ENCODE measurements at regions not wholly inside any gene's neighbourhood (a gene's known extent, or its start where the extent isn't known, plus 50 kb on each side); places are given as distances from the start of the nearest gene placed in this dataset.
"Not testable (repeated sequence)": the region's sequence is repeated elsewhere in the genome, so short reads cannot be mapped to it uniquely, and the experiment has no call there.

DNA sequence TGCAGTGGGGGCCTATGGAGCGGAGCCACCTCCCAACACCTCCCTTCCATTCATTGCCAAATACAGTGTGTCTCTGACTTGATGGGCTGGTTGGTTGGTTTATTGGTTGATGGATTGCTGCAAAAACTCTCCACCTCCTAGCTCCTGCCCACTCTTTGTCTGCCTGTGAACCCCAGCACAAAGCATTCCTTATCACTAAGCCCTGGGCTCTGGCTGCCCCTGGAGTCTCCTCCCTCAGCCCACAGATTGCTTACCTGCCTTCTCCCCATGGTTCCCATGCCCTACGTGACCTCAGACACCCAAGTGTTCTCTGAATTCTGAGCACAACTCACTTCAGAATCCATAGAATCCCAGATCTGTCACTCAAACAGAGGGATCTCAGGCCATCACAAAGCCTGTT is 139.1 kb upstream of the TPM1 start:
- DNase-seq = no peak

GRCh38 chr15:62904041-62904910 is 138.3 kb upstream of the TPM1 start:
- no peak for DNase-seq

DNA sequence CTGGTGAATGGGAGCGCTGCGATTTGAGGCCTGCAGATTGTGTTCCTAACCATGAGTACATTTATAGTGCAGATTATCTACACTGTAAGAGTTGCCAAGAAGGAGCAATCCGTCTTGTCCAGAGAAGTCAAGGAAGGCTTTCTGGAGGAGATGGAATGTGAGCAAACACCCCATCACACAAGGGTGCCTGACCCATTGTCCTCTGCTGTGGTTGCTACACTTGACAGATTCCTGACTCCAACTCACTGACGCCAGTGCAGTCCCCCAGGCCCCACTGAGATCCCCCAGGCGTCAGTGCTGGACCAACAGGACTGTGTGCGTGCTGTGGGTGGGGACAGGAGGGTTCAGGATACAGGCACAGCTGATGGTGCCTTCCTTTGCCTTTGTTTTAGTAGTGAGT is 135.9 kb upstream of the TPM1 start:
- no peak for DNase-seq

- DNase-seq = no peak
These were observed 135.3 kb upstream of the TPM1 start for GRCh38 chr15:62907275-62907674.

DNA sequence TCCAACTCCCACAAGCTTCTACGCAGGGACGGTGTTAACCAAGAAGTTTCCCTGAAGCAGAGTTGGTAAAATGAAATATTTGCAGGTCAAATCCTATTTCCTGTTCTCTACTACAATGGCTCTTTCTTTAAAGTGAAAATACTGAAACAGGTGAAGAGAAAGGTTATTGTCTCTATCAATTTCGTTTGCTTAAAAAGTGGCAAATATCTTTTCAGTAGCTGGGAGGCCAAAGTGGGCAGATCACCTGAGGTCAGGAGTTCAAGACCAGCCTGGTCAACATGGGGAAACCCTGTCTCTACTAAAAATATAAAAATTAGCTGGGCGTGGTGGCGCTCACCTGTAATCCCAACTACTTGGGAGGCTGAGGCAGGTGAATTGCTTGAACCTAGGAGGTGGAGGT is 134.2 kb upstream of the TPM1 start:
- DNase-seq = not testable (repeated sequence)

- DNase-seq = no peak
These were observed 133.3 kb upstream of the TPM1 start for GRCh38 chr15:62909257-62909656.

GRCh38 chr15:62912282-62912681 is 130.3 kb upstream of the TPM1 start:
- DNase-seq = no peak

- no peak for DNase-seq
These were observed 129.7 kb upstream of the TPM1 start for GRCh38 chr15:62912808-62913207.

DNA sequence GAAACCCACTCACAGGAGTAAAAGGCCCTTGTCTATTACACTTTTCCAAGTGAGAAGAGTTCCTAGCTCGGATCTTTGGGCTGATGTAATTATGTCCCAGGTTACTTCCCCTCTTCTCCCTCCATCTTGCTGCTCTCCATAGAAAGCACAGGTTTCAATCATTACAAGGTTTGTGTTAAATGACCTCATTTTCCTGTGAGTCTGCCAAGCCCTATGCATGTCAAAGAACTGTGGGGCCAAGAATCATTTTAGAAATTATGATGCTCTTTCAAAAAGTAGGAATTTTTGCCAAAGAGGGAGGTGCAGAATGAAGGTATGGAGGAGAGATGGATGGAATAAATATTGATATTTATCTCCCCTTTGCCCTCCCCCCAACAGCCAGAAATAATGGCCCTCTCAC is 129.3 kb upstream of the TPM1 start:
- no peak for DNase-seq

DNA sequence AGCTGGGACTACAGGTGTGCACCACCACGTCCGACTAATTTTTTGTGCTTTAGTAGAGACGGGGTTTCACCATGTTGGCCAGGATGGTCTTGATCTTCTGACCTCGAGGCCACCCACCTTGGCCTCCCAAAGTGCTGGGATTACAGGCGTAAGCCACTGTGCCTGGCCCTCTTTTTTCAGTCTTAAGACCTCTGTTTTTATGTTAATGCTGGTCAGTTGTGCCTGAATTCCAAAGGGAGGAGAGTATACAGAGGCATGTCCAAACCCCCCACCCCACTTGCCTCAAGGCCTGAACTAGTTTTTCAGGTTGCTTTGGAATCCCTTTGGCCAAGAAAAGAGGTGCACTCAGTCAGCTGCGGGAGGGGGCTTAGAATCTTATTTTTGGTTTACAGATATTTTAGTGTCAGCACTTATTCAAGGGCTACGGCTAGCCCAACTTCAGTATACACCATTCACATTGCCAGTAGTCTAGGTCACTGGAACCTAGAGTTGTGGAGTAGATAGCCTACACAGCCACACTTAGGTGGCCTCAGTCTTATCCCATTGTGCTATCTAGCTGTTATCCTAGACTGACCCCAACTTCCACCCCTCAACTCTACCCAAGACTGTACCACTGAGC is 128.0 kb upstream of the TPM1 start:
- no peak for DNase-seq

DNA sequence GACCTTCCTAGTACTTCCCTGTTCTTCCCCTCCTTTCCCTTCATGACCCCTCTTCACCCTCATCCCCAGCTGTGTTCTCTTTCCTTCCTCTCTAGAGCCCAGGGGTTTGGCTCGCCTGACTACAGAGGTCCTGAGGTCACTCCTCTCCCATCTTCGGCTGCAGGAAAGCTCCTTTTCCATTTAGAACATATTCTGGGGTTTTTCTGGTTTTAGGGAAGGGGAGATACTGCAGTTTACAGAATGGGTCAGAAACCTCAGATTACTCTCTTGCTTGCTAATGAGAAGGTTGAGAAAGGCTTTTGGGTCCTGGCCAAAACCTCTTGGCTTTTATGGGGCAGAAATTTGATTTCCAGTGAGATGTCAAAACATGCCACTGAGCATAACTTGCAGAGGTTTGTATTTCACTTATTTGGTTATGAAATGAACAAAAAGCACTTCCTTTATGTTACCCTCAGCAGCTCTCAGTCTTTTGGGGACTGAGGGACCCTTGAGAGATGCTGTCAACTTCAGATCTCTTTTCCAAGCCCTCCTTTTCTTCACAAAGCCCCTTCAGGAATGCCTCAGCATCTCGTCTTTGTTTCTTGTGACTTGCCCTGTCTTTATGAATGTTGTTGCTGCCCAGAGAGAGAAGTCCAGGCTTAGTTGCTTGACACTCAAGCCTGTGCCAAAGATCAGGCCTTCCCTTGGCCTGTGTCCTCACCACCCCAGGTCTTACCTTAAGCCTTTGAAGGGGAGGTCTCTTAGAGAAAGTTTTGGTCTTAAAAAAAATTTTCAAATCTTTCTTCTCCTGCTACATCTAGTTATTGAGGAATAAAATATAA is 121.7 kb upstream of the TPM1 start:
- DNase-seq = no peak

GRCh38 chr15:62922514-62922913 is 120.0 kb upstream of the TPM1 start:
- DNase-seq = no peak

- no peak for DNase-seq
These were observed 116.7 kb upstream of the TPM1 start for GRCh38 chr15:62925875-62926274.

- no peak for DNase-seq
These were observed 115.4 kb upstream of the TPM1 start for GRCh38 chr15:62927196-62927595.

DNA sequence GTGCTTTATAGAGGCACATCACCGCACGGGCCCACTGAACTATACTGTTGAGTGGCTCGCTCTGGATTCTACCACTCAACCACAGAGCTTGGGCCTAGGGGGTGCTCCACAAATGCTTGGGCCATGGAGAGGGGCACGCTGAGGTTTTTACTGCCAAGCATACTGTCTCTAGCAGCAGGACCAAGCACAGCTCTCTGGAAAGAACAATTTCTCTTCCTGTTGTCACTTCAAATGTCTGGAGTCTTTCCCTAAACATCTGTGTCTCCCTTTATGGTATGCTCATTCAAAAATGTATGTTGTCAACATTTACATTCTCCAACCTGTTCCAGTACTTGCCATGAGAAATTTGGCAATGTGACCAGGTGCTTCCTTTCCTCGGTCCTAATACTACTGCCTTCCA is 114.7 kb upstream of the TPM1 start:
- DNase-seq = no peak

GRCh38 chr15:62928242-62928999 is 114.1 kb upstream of the TPM1 start:
- no peak for DNase-seq

GRCh38 chr15:62929000-62929357 is 113.6 kb upstream of the TPM1 start:
- DNase-seq = no peak

DNA sequence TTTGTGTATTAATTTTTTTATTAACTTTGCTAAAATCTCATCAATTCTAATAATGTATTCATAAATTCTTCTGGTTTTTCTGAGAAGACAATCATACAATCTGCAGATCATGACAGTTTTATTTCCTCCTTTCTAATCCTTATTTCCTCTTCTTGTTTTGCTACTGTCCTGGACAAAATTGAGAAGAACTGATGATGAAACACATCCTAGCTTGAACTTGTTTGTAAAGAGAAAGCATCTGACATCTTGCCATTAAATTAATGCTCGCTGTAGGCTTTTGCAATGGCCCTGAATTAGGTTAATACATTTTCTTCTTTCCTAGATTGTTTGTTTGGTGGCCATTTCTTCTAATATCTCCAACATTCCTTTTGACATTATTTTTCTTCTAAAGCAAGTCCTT is 110.9 kb upstream of the TPM1 start:
- DNase-seq = no peak

DNA sequence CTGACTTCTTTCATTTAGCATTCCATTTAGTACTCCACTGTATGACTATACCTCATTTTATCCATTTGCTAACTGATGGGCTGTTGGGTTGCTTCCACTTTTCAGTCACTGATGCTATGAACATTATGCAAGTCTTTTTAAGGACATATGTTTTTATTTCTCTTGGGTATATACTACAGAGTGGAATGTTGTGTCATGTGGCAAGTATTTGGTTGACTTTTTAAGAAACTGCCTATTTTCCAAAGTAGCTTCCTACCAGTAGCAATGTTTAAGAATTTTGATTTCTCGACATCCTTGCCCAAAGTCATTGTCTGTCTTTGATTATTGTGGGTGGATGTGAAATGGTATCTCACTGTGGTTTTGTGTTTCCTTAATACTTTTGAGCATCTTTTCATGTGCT is 110.1 kb upstream of the TPM1 start:
- no peak for DNase-seq

DNA sequence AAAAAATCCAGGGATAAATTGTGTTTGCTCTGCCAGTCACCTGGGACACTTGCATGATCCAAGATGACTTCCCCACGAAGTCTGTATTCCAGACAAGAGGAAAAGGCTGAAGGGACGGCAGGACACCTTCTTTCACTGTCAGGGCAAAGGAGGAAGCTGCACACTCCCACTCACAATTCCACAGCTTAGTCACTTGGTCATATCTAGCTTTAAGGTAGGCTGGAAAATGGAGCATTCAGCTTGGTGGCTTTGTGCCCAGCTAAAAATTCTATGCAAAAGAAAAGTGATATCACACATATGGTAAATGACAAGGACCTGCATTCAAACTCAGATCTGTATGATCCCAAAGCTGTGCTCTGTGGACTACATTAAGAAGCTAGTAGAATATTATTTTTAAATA is 109.2 kb upstream of the TPM1 start:
- no peak for DNase-seq

DNA sequence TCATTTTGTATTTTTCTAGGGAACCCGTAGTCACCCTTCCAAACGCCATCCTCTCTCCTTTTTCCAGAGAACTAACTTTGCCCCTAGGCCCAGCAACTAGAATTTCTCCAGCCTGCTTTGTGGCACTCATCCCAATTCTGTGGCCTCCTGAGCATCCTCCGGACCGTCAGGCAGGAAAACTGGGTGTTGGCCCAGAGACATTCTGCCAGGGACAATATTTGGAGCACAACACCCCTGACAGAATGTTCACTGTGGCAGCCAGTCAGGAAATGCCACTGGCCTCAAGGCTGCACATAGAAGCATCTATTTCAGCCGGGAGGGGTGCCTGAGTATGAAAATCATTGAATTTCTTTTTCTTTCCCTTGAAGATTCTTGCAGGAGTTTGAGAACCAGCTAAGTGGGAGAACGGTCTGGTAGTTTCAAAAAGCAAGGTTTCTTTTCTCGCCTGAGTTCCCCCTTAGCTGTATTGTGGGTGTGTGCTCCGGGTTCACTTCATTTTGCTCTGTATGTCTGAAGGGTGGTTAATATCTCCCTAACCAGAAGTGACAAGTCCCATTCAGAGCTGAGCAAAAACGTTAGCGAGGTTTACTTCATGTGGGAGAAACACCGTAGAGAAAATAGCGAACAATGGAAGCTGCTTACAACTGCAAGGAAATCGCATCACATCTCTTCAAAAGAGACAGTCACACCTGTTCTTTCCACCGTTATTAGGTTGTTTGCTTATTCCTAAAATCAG is 108.1 kb upstream of the TPM1 start:
- DNase-seq = no peak

- DNase-seq = no peak
These were observed 107.1 kb upstream of the TPM1 start for GRCh38 chr15:62935300-62936081.
